Mesodermal cell (in vitro differentiated cells): ENCODE measurements at regions not wholly inside any gene's neighbourhood (a gene's known extent, or its start where the extent isn't known, plus 50 kb on each side); places are given as distances from the start of the nearest gene placed in this dataset.

Experiments
- H3K27ac ChIP-seq: 2 replicates; pipeline ENCODE4 v1.7.0; 2013; ENCODE audit warnings: mild to moderate bottlenecking, low read depth, low read length, moderate library complexity; ENCODE audit not compliant: severe bottlenecking
- H3K36me3 ChIP-seq: 2 replicates; pipeline ENCODE4 v1.7.1; 2013; ENCODE audit warnings: mild to moderate bottlenecking, low read length, moderate library complexity; ENCODE audit not compliant: control insufficient read depth, insufficient read depth
- H3K4me1 ChIP-seq: one replicate; pipeline ENCODE4 v1.7.1; 2013; ENCODE audit warnings: mild to moderate bottlenecking, low read length; ENCODE audit not compliant: insufficient read depth, control insufficient read depth, poor library complexity, severe bottlenecking
- H3K4me3 ChIP-seq: 2 replicates; pipeline ENCODE4 v1.7.0; 2013; ENCODE audit warnings: low read length, control low read depth, mild to moderate bottlenecking; ENCODE audit not compliant: insufficient read depth, poor library complexity, severe bottlenecking; ENCODE audit errors: extremely low read depth
- H3K9me3 ChIP-seq: 2 replicates; pipeline ENCODE4 v1.7.1; 2013; ENCODE audit warnings: mild to moderate bottlenecking, low read length, moderate library complexity; ENCODE audit not compliant: control insufficient read depth
- WGBS, 2 experiments: methylation state at CpG; one replicate each; pipeline ENCODE4 v1.1.5; 2013; ENCODE audit warnings: missing lambda C conversion rate in 2 of 2; ENCODE audit not compliant: insufficient coverage in 2 of 2; 5-methylcytosine and 5-hydroxymethylcytosine counted together

DNA sequence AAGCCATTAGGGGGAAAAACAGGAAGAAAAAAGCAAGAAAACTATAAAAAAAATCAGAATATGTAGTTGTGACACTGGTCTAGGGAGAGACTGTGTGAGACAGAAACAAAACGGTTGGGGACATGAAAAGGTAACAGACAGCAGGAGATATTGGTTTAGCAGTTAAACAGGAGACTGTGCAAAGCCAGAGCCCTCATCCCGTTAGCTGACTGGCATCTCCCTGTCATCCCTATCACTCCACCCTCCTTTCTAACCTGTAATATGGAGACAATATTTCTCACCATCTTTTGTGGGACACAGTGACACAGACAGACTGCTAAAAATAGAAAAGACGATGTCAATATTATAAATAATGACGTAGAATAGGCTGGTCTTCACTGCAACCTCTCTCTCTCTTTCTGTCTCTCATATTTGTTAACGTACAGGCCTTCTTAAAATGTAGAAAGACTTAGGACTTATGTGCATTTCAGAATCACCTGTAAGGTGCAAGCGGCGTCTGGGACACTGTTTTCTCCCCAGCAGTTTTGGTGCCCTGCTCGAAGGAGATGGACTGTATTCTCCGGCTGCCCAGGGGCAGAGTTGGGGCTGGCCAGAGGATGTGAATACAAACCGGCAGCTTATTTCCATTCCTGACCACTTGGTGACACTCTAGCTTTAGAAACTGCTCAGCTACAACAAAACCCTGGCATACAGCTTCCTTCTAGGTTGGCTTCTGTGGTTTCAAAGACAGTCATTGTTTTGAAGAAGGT is 190.6 kb downstream of the MAT2B start:
- 40% methylated on average over 4 of the region's 10 CpGs for WGBS, 2 experiments
- Histone ChIP-seq H3K4me3 (no peak overlapping the region), H3K27ac (no peak overlapping the region), H3K4me1 (no peaks in the 10 kb centered on the region), H3K9me3 (no peaks in the 10 kb centered on the region), H3K36me3 (no peaks in the 10 kb centered on the region)

DNA sequence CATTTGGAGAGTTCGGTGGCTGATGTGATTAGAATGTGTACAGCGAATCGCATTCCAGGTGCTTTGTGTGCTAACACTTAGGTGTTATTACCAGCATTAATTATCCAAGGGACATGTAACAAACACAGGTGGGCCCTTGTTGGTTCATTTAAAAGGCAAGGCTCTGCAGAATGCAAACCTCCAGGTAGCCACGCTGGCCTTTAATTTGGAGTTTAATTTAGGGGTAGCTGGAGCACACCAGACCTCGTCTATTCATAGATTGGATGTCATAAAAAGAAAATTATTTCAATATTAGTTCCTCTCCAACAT is 191.1 kb downstream of the MAT2B start:
- Histone ChIP-seq H3K4me3 (no peak overlapping the region), H3K9me3 (no peaks in the 10 kb centered on the region), H3K36me3 (no peaks in the 10 kb centered on the region), H3K27ac (no peak overlapping the region), H3K4me1 (no peaks in the 10 kb centered on the region)
- 6 to 86% methylated on average over 1 to 3 of the region's 5 CpGs for WGBS, 2 experiments

DNA sequence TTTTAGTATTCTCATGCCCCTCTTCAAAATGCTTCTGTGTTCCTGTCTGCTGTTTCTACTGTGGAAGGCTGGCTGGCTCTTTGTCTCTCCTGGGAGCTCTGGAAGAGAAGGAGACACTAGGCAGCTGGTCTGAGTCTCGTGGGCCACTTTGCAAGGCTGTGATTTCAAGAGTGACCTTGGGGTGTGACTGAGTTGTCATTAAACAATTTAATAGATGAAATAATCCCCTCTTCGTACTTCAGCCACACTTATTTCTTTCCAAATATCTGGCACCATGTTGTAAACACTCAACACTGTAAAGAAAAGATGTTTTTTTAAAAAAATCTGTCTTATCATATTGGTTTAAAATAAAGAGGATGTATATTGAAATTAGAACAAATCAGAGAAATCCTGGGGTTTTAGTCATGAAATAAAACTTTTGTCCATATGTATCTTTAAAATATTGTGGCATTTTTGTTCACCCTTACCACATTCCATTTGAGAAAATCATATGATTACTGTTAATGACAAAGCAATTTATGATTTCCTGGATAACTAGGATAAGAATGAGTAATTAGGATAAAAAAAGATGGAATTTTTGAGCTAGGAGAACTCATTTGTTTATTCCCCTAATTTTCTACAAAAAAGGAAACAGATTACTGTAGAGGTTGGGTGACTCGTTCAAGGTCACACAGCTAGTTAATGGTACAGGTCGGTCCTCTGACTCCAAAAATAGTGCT is 200.8 kb downstream of the MAT2B start:
- H3K27ac ChIP-seq = no peak overlapping the region
- no peak overlapping the region for H3K4me3 ChIP-seq
- H3K36me3 ChIP-seq = no peaks in the 10 kb centered on the region
- H3K9me3 ChIP-seq = no peaks in the 10 kb centered on the region
- H3K4me1 ChIP-seq = no peaks in the 10 kb centered on the region
- WGBS, 2 experiments = 78% methylated on average over 1 of the region's 4 CpGs; no CpG with 5 or more reads in 1 of the 2 experiments

DNA sequence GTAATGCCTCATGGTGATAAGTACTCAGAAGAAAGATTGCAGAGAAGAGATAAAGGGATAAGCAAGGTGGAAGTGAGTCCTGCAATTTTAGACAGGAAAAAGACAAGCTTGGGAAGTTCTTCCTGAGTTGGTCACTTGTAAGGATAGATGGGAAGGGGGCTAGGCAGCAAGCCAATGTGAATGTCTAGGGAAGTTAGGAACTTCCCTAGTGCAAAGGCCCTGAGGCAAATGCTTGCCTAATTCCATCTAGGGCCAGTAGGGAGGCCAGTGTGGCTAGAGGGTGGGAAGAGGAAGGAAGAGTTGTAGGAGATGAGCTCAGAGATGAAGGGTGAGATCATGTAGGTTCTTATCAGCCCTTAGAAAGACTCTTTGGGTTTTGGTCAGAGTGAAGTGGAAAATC is 206.6 kb downstream of the MAT2B start:
- no peak overlapping the region for H3K4me3 ChIP-seq
- no peak overlapping the region for H3K27ac ChIP-seq
- H3K9me3 ChIP-seq = no peaks in the 10 kb centered on the region
- H3K4me1 ChIP-seq = no peaks in the 10 kb centered on the region
- H3K36me3 ChIP-seq = no peaks in the 10 kb centered on the region

DNA sequence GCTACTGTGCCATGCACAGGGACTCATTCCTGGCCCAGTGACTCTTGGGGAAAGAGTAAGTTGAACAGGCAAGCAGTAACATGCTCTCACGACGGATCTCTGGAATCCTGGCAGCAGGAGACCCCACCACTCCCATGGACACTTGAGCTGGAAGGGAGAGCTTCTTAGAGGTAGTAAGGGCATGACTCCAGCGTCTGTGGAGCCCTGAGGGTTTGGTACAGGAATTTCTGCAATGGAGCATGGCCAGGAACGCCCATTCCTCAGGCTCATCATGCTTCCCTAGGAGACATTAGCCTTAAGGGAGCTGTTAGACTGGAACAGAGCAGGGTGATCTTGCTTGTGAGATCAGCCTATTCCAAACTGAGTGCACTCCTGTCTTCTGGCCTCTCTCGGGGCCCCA is 212.9 kb downstream of the MAT2B start:
- H3K9me3 ChIP-seq = no peaks in the 10 kb centered on the region
- no peaks in the 10 kb centered on the region for H3K4me1 ChIP-seq
- no peak overlapping the region for H3K27ac ChIP-seq
- 65 to 77% methylated on average over 4 to 5 of the region's 5 CpGs for WGBS, 2 experiments
- H3K36me3 ChIP-seq = no peaks in the 10 kb centered on the region
- H3K4me3 ChIP-seq = no peak overlapping the region

DNA sequence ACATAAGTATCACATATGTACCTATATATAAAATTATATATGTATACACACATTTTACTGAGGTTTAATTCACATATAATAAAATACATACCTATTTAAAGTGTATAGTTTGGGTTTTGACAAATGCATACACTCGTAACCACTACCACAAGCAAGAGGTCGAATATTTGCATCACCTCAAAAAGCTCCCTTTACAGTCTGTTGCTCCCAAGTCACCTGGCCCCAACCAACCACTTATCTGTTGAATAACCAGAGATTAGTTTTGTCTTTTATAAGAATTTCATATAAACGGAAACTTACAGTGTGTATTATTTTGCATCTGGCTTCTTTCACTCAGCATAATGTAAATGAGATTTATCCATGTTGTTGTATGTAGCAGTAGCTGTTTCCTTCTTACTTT is 218.9 kb downstream of the MAT2B start:
- WGBS, 2 experiments = no CpG with 5 or more reads among the region's 3 CpGs
- Histone ChIP-seq H3K9me3 (no peaks in the 10 kb centered on the region), H3K4me3 (no peak overlapping the region), H3K4me1 (no peaks in the 10 kb centered on the region), H3K27ac (no peak overlapping the region), H3K36me3 (no peaks in the 10 kb centered on the region)

DNA sequence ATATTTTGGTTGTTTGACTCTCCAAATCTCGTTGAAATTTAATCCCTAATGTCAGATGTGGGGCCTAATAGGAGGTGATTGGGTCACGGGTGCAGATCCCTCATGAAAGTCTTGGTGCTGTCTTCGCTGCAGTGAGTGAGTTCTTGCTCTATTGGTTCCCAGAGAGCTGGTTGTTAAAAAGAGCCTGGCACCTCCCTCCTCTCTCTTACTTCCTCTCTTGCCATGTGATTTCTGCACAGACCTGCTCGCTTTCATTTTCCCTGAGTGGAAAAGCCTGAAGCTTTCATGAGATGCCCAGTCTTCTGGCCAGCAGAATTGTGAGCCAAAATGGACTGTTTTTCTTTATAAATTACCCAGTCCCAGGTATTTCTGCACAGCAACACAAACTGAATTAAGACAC is 221.6 kb downstream of the MAT2B start:
- Histone ChIP-seq H3K4me3 (no peak overlapping the region), H3K27ac (no peak overlapping the region), H3K4me1 (no peaks in the 10 kb centered on the region), H3K9me3 (no peaks in the 10 kb centered on the region), H3K36me3 (no peaks in the 10 kb centered on the region)
- WGBS, 2 experiments = 92 to 100% methylated on average over 2 to 3 of the region's 4 CpGs

DNA sequence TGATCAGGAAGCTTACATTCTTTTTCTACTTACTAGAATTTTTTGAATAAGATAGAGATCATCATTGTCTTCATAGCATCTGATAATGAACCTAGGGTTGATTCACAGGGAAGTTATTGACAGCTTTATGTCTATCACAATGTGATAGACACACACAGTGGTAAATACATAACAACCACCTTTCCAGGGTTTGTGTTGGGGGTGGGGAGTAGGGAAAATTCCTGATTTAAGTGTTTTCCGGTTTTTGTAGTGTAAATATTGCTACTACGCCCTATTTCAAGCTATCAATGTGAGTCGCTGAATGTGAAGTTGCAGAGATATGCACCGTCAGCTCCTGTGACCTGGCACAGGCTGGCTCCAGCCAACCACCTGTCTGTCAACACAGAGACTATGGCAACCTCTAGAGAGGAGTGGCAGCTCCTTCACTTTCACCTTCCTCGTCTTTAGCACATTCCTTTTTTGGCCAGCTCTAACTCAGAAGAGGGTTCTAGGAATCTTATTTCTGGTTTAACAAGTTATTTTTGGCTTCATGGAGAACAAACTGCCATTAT is 224.9 kb downstream of the MAT2B start:
- 42 to 78% methylated on average over 2 to 3 of the region's 5 CpGs for WGBS, 2 experiments
- Histone ChIP-seq H3K27ac (no peak overlapping the region), H3K4me1 (no peaks in the 10 kb centered on the region), H3K4me3 (no peak overlapping the region), H3K36me3 (no peaks in the 10 kb centered on the region), H3K9me3 (no peaks in the 10 kb centered on the region)

DNA sequence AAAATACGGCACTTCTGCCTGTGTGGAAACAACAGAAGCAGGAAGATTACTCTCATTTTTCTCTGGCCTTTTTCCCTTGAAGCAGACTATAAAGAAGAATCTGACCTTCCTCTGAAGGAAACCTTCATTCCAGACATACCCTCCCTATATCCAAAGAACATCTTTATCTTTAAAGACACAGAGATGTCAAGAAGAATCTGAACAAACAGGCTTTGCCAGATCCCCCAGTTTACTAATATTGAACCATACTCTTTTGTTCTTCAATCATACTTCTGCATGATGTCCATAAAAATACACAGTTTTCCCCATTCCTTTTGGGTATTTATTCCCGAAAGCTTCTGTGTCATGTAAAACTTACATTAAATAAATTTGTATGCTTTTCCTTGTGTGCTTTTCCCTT is 225.8 kb downstream of the MAT2B start:
- H3K9me3 ChIP-seq = no peaks in the 10 kb centered on the region
- H3K4me3 ChIP-seq = no peak overlapping the region
- no peaks in the 10 kb centered on the region for H3K4me1 ChIP-seq
- no peak overlapping the region for H3K27ac ChIP-seq
- WGBS, 2 experiments = no CpG with 5 or more reads among the region's 2 CpGs
- no peaks in the 10 kb centered on the region for H3K36me3 ChIP-seq

DNA sequence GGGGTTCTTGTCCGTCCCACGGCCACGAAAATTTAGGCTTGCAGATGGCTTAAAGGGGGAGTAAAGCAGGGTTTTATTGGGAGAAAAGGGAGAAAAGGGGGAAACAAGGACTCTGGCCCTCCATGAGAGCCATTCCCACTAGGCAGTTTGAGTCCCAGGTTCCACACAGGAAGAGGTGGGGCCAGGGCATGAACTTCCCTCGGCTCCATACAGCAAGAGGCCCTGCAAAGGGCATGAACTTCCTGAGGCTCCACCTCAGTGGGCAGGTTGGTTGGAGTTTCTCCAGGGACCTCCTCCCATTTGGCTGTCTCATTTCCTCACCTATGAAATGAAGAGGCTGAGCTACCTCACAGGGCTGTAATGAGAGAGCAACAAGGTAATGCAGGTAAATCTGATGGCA is 229.7 kb downstream of the MAT2B start:
- Histone ChIP-seq H3K36me3 (no peaks in the 10 kb centered on the region), H3K9me3 (no peaks in the 10 kb centered on the region), H3K4me3 (no peak overlapping the region), H3K4me1 (no peaks in the 10 kb centered on the region), H3K27ac (no peak overlapping the region)
- 88 to 92% methylated on average over 3 to 4 of the region's 4 CpGs for WGBS, 2 experiments

DNA sequence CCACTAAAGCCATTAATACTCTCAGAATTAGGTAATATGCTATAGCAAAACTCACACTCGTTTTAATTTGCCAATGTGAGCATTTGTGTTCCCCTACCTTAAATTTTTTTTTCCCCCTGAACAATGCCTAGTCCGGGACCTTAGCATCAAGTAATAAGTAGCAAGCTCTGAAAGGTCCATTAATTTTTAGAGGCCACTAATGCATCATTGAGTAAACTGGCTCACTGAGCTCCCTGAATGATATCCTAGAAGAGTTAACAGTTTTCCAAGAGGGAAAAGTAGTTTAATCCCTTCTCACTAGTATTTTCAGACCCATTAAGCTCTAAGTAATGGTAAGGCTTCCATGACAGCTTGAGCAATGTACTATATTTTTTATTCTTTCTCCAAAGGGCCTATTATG is 242.2 kb downstream of the MAT2B start:
- WGBS, 2 experiments = 100% methylated on average over 1 of the region's 2 CpGs; no CpG with 5 or more reads in 1 of the 2 experiments
- H3K9me3 ChIP-seq = no peaks in the 10 kb centered on the region
- H3K4me3 ChIP-seq = no peak overlapping the region
- no peaks in the 10 kb centered on the region for H3K4me1 ChIP-seq
- no peaks in the 10 kb centered on the region for H3K36me3 ChIP-seq
- H3K27ac ChIP-seq = no peak overlapping the region
